Activated CD8-positive, alpha-beta T cell treated with anti-CD3 and anti-CD28 coated beads for 36 hours (primary cell): ENCODE measurements at regions not wholly inside any gene's neighbourhood (a gene's known extent, or its start where the extent isn't known, plus 50 kb on each side); places are given as distances from the start of the nearest gene placed in this dataset.
"Not testable (repeated sequence)": the region's sequence is repeated elsewhere in the genome, so short reads cannot be mapped to it uniquely, and the experiment has no call there.

Source experiments
- ATAC-seq: fragments of 200-7000 bp; cut with Tn5 transposase; one replicate; pipeline ENCODE4 v1.10.0; 2021; ENCODE audit warnings: mild to moderate bottlenecking, moderate library complexity
- CTCF ChIA-PET: fragments of 350-600 bp; sonication (Branson Sonifier 250); formaldehyde crosslinking; loops from one replicate; lab custom pipeline; 2021; ENCODE audit warnings: antibody characterized with exemption; lab: Charles Lee
- POLR2A ChIA-PET: fragments of 350-600 bp; sonication (Branson Sonifier 250); formaldehyde crosslinking; loops from one replicate; lab custom pipeline; 2021; ENCODE audit warnings: antibody characterized with exemption; lab: Charles Lee
- DNase-seq: peaks from one replicate; pipeline ENCODE4 v3.0.0-alpha.2; 2020
- H3K27ac Mint-ChIP-seq: one replicate; pipeline ENCODE4 v1.8.0; 2021; ENCODE audit warnings: mild to moderate bottlenecking, mixed read lengths
- H3K27me3 Mint-ChIP-seq: one replicate; pipeline ENCODE4 v1.8.0; 2021; ENCODE audit warnings: mixed read lengths
- H3K36me3 Mint-ChIP-seq: one replicate; pipeline ENCODE4 v1.8.0; 2021; ENCODE audit warnings: low read depth, mixed read lengths
- H3K4me1 Mint-ChIP-seq: one replicate; pipeline ENCODE4 v1.8.0; 2021; ENCODE audit warnings: low read depth, mixed read lengths
- H3K4me3 Mint-ChIP-seq: one replicate; pipeline ENCODE4 v1.8.0; 2021; ENCODE audit warnings: mild to moderate bottlenecking, moderate library complexity, mixed read lengths
- H3K9me3 Mint-ChIP-seq: one replicate; pipeline ENCODE4 v1.8.0; 2021; ENCODE audit warnings: mixed read lengths
- CTCF ChIP-seq: fragments of 200-600 bp; IDR thresholded peaks from one replicate; pipeline ENCODE4 v1.8.0; 2022; ENCODE audit warnings: antibody characterized with exemption, mild to moderate bottlenecking
- intact Hi-C: fragments of 100-400 bp; cut with micrococcal nuclease; formaldehyde crosslinking; loops from one replicate; pipeline ENCODE4 v1.10.0; 2022

- no peak for TF ChIP-seq CTCF
- Mint-ChIP-seq H3K4me3 (no peak overlapping the region), H3K36me3 (peaks cover 2% of the 10 kb centered on the region), H3K9me3 (peaks cover 20% of the 10 kb centered on the region), H3K27me3 (peaks cover 7% of the 10 kb centered on the region), H3K27ac (no peak overlapping the region), H3K4me1 (no peaks in the 10 kb centered on the region)
- intact Hi-C loops, result no loop called here
- POLR2A ChIA-PET, result no interaction called here
- no peak for ATAC-seq
- CTCF ChIA-PET, result no interaction called here
- DNase-seq, result no peak
Measured at GRCh38 chr11:130677486-130678153, 229.2 kb downstream of the ADAMTS15 start.

GRCh38 chr11:130679247-130679646 lies 230.8 kb downstream of the ADAMTS15 start:
- ChIA-PET CTCF (interaction anchor here (0.8 kb wide), 1 partner anchor 183 kb away, joined by 3 read pairs; no protein-coding TSS in a partner anchor), POLR2A (interaction anchor here (0.7 kb wide), 1 partner anchor 13 kb away, joined by 4 read pairs; no protein-coding TSS in a partner anchor)
- no peak for TF ChIP-seq CTCF
- no peaks in the 10 kb centered on the region for H3K4me1 Mint-ChIP-seq
- ATAC-seq, result no peak
- H3K36me3 Mint-ChIP-seq, result peaks cover 2% of the 10 kb centered on the region
- H3K9me3 Mint-ChIP-seq, result peaks cover 21% of the 10 kb centered on the region
- no peak for DNase-seq
- H3K4me3 Mint-ChIP-seq, result no peak overlapping the region
- H3K27ac Mint-ChIP-seq, result no peak overlapping the region
- H3K27me3 Mint-ChIP-seq, result peaks cover 7% of the 10 kb centered on the region
- intact Hi-C loops, result no loop called here

GRCh38 chr11:130682471-130682870 lies 233.8 kb downstream of the SNX19 start:
- CTCF ChIA-PET, H3K4me1 Mint-ChIP-seq, H3K36me3 Mint-ChIP-seq, H3K4me3 Mint-ChIP-seq, POLR2A ChIA-PET, H3K27ac Mint-ChIP-seq, intact Hi-C loops, ATAC-seq, DNase-seq, H3K27me3 Mint-ChIP-seq: not testable (repeated sequence)
- H3K9me3 Mint-ChIP-seq, result peaks cover 21% of the 10 kb centered on the region

- CTCF ChIA-PET, result interaction anchor here (0.8 to 1.5 kb wide), 3 partner anchors 9 to 173 kb away, joined by 3 read pairs; no protein-coding TSS in a partner anchor
- DNase-seq, result no peak
- peaks cover 5% of the 10 kb centered on the region for H3K27me3 Mint-ChIP-seq
Measured at GRCh38 chr11:130689222-130689908, 226.9 kb downstream of the SNX19 start.

GRCh38 chr11:130691581-130691980 lies 224.7 kb downstream of the SNX19 start:
- no peaks in the 10 kb centered on the region for H3K9me3 Mint-ChIP-seq
- H3K4me1 Mint-ChIP-seq, result no peaks in the 10 kb centered on the region
- no peak overlapping the region for H3K27ac Mint-ChIP-seq
- H3K27me3 Mint-ChIP-seq, result peaks cover 2% of the 10 kb centered on the region
- ChIA-PET CTCF (no interaction called here), POLR2A (no interaction called here)
- H3K36me3 Mint-ChIP-seq, result no peaks in the 10 kb centered on the region
- no peak for DNase-seq
- intact Hi-C loops, result no loop called here
- no peak for ATAC-seq
- no peak overlapping the region for H3K4me3 Mint-ChIP-seq
- no peak for TF ChIP-seq CTCF

More at GRCh38 chr11:130689222-130689908, 226.9 kb downstream of the SNX19 start:
- no peak for TF ChIP-seq CTCF
- Mint-ChIP-seq H3K27ac (no peak overlapping the region), H3K4me3 (no peak overlapping the region), H3K4me1 (no peaks in the 10 kb centered on the region), H3K9me3 (no peaks in the 10 kb centered on the region), H3K36me3 (no peaks in the 10 kb centered on the region)
- ATAC-seq, result no peak
- POLR2A ChIA-PET, result no interaction called here
- intact Hi-C loops, result no loop called here
